ENCODE measurements at regions not wholly inside any gene's neighbourhood (a gene's known extent, or its start where the extent isn't known, plus 50 kb on each side); places are given as distances from the start of the nearest gene placed in this dataset.

DNA sequence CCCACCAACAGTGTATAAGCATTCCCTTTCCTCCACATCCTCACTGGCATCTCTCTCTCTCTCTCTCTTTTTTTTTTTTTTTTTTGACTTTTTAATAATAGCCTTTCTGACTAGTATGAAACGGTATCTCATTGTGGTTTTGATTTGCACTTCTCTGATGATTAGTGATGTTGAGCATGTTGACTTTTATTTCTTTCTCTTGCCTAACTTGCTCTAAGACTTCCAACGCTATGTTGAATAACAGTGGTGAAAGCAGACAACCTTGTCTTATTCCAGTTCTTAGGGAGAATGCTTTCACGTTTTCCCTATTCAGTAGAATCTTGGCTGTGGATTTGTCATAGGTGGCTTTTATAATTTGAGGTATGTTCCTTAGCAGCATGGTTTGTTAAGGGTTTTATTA, 249.4 kb upstream of the MDFIC2 start:
- intact Hi-C loops (cut with DNase I; ENCODE audit: low total_unique reads), result no loop called here
- H3K4me3 ChIP-seq, result no peak overlapping the region
- no peaks in the 10 kb centered on the region for H3K4me1 ChIP-seq
- H3K9me3 ChIP-seq, result no peaks in the 10 kb centered on the region
- H3K36me3 ChIP-seq, result no peaks in the 10 kb centered on the region
- DNase-seq, result no peak
- TF ChIP-seq POLR2A (IDR thresholded peaks at IDR 0.05) (no peak), CTCF (IDR thresholded peaks at IDR 0.05) (no peak)
- no peaks in the 10 kb centered on the region for H3K27me3 ChIP-seq
- H3K27ac ChIP-seq, result no peak overlapping the region

- TF ChIP-seq POLR2A (IDR thresholded peaks at IDR 0.05) (no peak), CTCF (IDR thresholded peaks at IDR 0.05) (no peak)
- intact Hi-C loops (cut with DNase I; ENCODE audit: low total_unique reads), result no loop called here
- Histone ChIP-seq H3K27ac (no peak overlapping the region), H3K9me3 (no peaks in the 10 kb centered on the region), H3K36me3 (no peaks in the 10 kb centered on the region), H3K4me1 (no peaks in the 10 kb centered on the region), H3K4me3 (no peak overlapping the region), H3K27me3 (no peaks in the 10 kb centered on the region)
- DNase-seq, result no peak
These were observed 246.5 kb upstream of the MDFIC2 start for GRCh38 chr3:70558956-70559355.

DNA sequence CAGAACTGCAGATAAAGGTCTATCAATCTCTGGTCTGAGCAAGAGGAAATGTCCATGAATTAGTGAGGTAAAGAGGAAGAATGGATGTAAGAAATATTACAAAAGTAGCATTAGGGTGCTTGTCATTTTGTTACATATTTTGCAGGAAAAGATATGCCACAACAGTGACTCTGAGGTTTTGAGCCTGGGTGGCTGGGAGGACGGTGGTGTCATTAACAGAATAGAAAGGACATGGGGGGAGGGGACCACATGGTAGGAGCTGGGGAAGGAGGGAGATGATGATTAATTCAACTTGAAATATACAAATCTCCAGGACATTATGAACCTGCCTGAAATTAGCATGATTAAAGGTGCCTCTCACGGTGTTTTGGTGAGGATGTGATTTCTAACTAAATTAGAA, 245.5 kb upstream of the MDFIC2 start:
- no peak for TF ChIP-seq CTCF (IDR thresholded peaks at IDR 0.05)
- no peak for TF ChIP-seq POLR2A (IDR thresholded peaks at IDR 0.05)
- Histone ChIP-seq H3K27ac (no peak overlapping the region), H3K27me3 (no peaks in the 10 kb centered on the region), H3K36me3 (no peaks in the 10 kb centered on the region), H3K4me1 (no peaks in the 10 kb centered on the region), H3K4me3 (no peak overlapping the region), H3K9me3 (no peaks in the 10 kb centered on the region)
- intact Hi-C loops (cut with DNase I; ENCODE audit: low total_unique reads), result no loop called here
- no peak for DNase-seq

DNA sequence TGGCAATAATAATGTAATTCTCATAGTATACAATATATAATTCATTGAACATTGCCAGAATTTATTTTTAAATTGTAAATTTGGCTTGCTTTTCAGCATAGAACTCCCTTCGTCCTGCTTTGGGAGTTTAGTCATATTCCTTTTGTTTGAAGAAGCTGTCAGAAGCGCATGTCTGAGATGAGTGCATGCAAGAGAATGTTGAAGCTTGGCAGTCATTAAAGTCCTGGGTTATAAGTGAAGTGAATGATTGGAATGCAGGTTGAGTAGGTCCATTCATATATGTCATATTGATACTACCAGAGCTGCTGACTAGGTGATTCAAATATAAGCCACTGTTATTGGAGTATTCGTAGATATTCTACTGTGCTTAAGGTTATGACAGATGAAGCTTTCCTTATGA, 243.6 kb upstream of the MDFIC2 start:
- Histone ChIP-seq H3K27ac (no peak overlapping the region), H3K9me3 (no peaks in the 10 kb centered on the region), H3K27me3 (no peaks in the 10 kb centered on the region), H3K36me3 (no peaks in the 10 kb centered on the region), H3K4me3 (no peak overlapping the region), H3K4me1 (no peaks in the 10 kb centered on the region)
- TF ChIP-seq CTCF (IDR thresholded peaks at IDR 0.05) (no peak), POLR2A (IDR thresholded peaks at IDR 0.05) (no peak)
- DNase-seq, result no peak
- intact Hi-C loops (cut with DNase I; ENCODE audit: low total_unique reads), result no loop called here

DNA sequence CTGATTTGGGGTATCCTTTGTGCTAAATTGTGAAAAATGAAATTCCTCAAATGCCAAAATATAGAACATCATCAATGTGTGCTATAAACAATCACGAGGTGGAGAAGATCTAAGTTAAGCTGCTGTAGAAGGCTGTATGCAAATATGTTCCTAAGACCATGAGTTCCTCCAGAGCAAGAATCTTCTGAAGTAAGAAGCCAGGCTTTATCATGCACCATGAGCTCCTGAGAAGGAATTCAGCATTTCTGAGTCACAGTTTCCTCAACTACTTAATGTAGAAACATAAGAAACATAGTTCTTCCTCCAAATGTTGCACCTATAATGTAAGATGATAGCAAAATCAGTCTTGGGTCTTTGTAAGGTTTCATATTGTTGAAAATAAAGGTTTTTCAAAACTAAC, 241.7 kb upstream of the MDFIC2 start:
- no peaks in the 10 kb centered on the region for H3K4me1 ChIP-seq
- no peaks in the 10 kb centered on the region for H3K9me3 ChIP-seq
- H3K4me3 ChIP-seq, result no peak overlapping the region
- H3K27ac ChIP-seq, result no peak overlapping the region
- intact Hi-C loops (cut with DNase I; ENCODE audit: low total_unique reads), result no loop called here
- no peak for DNase-seq
- H3K36me3 ChIP-seq, result no peaks in the 10 kb centered on the region
- H3K27me3 ChIP-seq, result no peaks in the 10 kb centered on the region
- no peak for TF ChIP-seq POLR2A (IDR thresholded peaks at IDR 0.05)
- no peak for TF ChIP-seq CTCF (IDR thresholded peaks at IDR 0.05)

Measured in uterus (tissue), 3 donors.